ENCODE measurements at regions not wholly inside any gene's neighbourhood (a gene's known extent, or its start where the extent isn't known, plus 50 kb on each side); places are given as distances from the start of the nearest gene placed in this dataset.
A peak's percentile ranks its signal among the peaks of the same experiment; 100 is the strongest.

GRCh38 chr4:174156239-174156826, 127.1 kb downstream of the FBXO8 start:
- Histone ChIP-seq H3K9me3 (replicated peaks in 1 of 3) (no peaks in the 10 kb centered on the region), H3K4me1 (replicated peaks in 1 of 2) (no peaks in the 10 kb centered on the region), H3K27me3 (no peaks in the 10 kb centered on the region), H3K27ac (no peak overlapping the region), H3K36me3 (replicated peaks in 1 of 2) (no peaks in the 10 kb centered on the region), H3K4me3 (no peak overlapping the region)
- 17 to 24% (median 20%) methylated on average over 3 of the region's 3 CpGs for WGBS, 4 donors
- intact Hi-C loops (cut with DNase I): no loop called here
- DNase-seq: no peak
- TF ChIP-seq, protein P1, sequence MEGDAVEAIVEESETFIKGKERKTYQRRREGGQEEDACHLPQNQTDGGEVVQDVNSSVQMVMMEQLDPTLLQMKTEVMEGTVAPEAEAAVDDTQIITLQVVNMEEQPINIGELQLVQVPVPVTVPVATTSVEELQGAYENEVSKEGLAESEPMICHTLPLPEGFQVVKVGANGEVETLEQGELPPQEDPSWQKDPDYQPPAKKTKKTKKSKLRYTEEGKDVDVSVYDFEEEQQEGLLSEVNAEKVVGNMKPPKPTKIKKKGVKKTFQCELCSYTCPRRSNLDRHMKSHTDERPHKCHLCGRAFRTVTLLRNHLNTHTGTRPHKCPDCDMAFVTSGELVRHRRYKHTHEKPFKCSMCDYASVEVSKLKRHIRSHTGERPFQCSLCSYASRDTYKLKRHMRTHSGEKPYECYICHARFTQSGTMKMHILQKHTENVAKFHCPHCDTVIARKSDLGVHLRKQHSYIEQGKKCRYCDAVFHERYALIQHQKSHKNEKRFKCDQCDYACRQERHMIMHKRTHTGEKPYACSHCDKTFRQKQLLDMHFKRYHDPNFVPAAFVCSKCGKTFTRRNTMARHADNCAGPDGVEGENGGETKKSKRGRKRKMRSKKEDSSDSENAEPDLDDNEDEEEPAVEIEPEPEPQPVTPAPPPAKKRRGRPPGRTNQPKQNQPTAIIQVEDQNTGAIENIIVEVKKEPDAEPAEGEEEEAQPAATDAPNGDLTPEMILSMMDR (IDR thresholded peaks at IDR 0.05): peak; percentile 24 to 70 (median 40)
- TF ChIP-seq POLR2A (IDR thresholded peaks at IDR 0.05): no peak

GRCh38 chr4:174154215-174154854, 129.1 kb downstream of the FBXO8 start:
- DNase-seq: peak in 5 of 7 donors; percentile 22 to 63 (median 23)
- Histone ChIP-seq H3K4me3 (peak overlapping the region in 1 of 4 donors; percentile 35), H3K36me3 (replicated peaks in 1 of 2) (no peaks in the 10 kb centered on the region), H3K27me3 (no peaks in the 10 kb centered on the region), H3K27ac (peak overlapping the region in 1 of 5 donors; percentile 4), H3K4me1 (replicated peaks in 1 of 2) (no peaks in the 10 kb centered on the region), H3K9me3 (replicated peaks in 1 of 3) (no peaks in the 10 kb centered on the region)
- TF ChIP-seq, protein P1 (IDR thresholded peaks at IDR 0.05): no peak
- TF ChIP-seq POLR2A (IDR thresholded peaks at IDR 0.05): no peak
- intact Hi-C loops (cut with DNase I): no loop called here
- 31 to 45% (median 38%) methylated on average over 5 of the region's 5 CpGs for WGBS, 4 donors

DNA sequence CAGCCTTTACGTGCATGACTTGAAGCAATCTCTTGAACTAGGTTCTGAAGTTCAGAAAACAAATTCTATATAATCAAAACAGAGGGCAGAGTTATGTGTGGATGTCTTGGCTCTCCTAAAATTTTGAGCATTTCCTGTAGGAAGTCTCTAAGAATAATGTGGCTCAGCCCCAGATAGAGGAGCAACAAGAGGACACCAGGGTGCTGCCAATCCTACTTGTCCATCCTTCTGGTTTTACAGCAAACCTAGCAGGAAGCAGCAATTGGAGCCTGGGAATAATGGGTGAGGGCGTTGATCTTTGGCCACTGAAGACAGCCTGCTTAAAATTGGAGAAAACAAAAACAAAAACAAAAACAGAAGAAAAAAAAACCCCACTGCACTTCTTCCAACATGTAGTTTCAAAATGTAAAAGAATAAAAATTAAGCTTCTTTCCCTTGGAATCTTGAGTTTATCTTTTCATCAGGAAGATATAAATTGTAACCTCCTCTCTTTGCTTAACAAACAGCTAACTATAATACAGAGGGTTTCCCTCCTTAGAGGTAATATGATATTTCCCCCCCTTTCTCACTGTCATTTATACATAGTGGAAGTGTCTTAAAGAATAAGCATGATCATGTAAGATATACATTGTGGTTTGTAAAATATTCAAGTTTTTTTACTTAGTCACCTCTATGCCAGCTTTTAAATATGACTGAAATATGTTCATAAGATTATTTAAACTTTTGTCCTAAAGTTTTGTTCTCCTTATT, 130.6 kb downstream of the FBXO8 start:
- intact Hi-C loops (cut with DNase I): no loop called here
- WGBS, 4 donors: 60 to 71% (median 62%) methylated on average over 2 of the region's 2 CpGs
- Histone ChIP-seq H3K9me3 (replicated peaks in 1 of 3) (peaks cover 0 to 5% (median 0%) of the 10 kb centered on the region in 3 donors), H3K4me3 (no peak overlapping the region), H3K27ac (no peak overlapping the region), H3K36me3 (replicated peaks in 1 of 2) (no peaks in the 10 kb centered on the region), H3K4me1 (replicated peaks in 1 of 2) (no peaks in the 10 kb centered on the region), H3K27me3 (no peaks in the 10 kb centered on the region)
- TF ChIP-seq POLR2A (IDR thresholded peaks at IDR 0.05): no peak
- TF ChIP-seq, protein P1 (IDR thresholded peaks at IDR 0.05): no peak
- DNase-seq: no peak

DNA sequence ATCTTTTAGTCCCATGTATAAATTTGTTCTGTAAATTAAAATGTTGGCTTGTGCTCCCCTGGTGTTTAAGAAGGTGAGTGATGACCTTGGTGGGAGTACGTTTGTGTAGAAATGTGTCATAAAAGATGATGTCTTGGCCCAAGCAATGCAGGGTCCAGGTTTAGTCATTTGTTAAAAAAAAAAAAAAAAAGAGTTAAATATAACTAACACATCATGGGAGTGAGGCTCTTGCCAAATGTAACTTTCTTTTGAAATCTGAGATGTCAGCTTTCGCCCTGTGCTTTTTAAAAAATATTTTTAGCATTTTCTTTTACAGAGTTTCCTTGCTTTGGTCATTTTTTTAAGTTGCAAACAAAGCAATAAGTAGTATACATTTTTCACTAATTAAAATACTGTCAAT, 135.6 kb downstream of the FBXO8 start:
- H3K4me1 ChIP-seq (replicated peaks in 1 of 2): no peaks in the 10 kb centered on the region
- no peaks in the 10 kb centered on the region for H3K36me3 ChIP-seq (replicated peaks in 1 of 2)
- peaks cover 0 to 5% (median 0%) of the 10 kb centered on the region in 3 donors for H3K9me3 ChIP-seq (replicated peaks in 1 of 3)
- 46 to 70% (median 57%) methylated on average over 2 of the region's 2 CpGs for WGBS, 4 donors
- TF ChIP-seq, protein P1 (IDR thresholded peaks at IDR 0.05): no peak
- TF ChIP-seq POLR2A (IDR thresholded peaks at IDR 0.05): no peak
- no peak overlapping the region for H3K27ac ChIP-seq
- intact Hi-C loops (cut with DNase I): no loop called here
- H3K4me3 ChIP-seq: no peak overlapping the region
- DNase-seq: no peak
- no peaks in the 10 kb centered on the region for H3K27me3 ChIP-seq
